IMR-90 (cell line): ENCODE measurements at regions not wholly inside any gene's neighbourhood (a gene's known extent, or its start where the extent isn't known, plus 50 kb on each side); places are given as distances from the start of the nearest gene placed in this dataset.

Experiments
- ATAC-seq: fragments of 200-7000 bp; cut with Tn5 transposase; 2 replicates; pipeline ENCODE4 v1.9.1; 2020; ENCODE audit warnings: low read depth, mild to moderate bottlenecking, moderate library complexity
- BruUV-seq: library from RNA; stranded (reverse); fragments of 400-500 nt; replicated peaks from 2 replicates; lab custom pipeline; 2021; lab: Mats Ljungman, UMichigan
- CTCF ChIA-PET: fragments of 300-600 bp; formaldehyde crosslinking; extraction: SDS; loops from one replicate; lab custom pipeline; 2021; ENCODE audit warnings: antibody characterized with exemption; lab: Yijun Ruan, JAX
- POLR2A ChIA-PET: fragments of 300-600 bp; sonication (Branson Sonifier 250); formaldehyde crosslinking; loops from one replicate; lab custom pipeline; 2022; ENCODE audit warnings: antibody characterized with exemption; ENCODE audit not compliant: unreplicated experiment; lab: Charles Lee
- DNase-seq: peaks from one replicate; pipeline ENCODE4 v3.0.0; 2013
- H2AFZ ChIP-seq: replicated peaks from 2 replicates; pipeline ENCODE3; 2013; ENCODE audit warnings: low read length, mild to moderate bottlenecking; ENCODE audit not compliant: poor library complexity
- H2AK5ac ChIP-seq: 2 replicates; pipeline ENCODE4 v1.6.1; 2013; ENCODE audit warnings: low read depth, low read length, inconsistent platforms
- H2AK9ac ChIP-seq: replicated peaks from 2 replicates; pipeline ENCODE3; 2013; ENCODE audit warnings: mild to moderate bottlenecking, low read depth, low read length, moderate library complexity; ENCODE audit not compliant: poor library complexity
- H2BK120ac ChIP-seq: 2 replicates; pipeline ENCODE4 v1.6.1; 2013; ENCODE audit warnings: low read depth, low read length, inconsistent platforms
- H2BK15ac ChIP-seq: 3 replicates; pipeline ENCODE4 v1.6.1; 2013; ENCODE audit warnings: low read depth, low read length, inconsistent platforms
- H2BK20ac ChIP-seq: 2 replicates; pipeline ENCODE4 v1.6.1; 2013; ENCODE audit warnings: low read depth, mild to moderate bottlenecking, inconsistent platforms, low read length, moderate library complexity
- H2BK5ac ChIP-seq: 2 replicates; pipeline ENCODE4 v1.6.1; 2013; ENCODE audit warnings: mild to moderate bottlenecking, low read depth, low read length, inconsistent platforms; ENCODE audit not compliant: poor library complexity, severe bottlenecking
- H3K14ac ChIP-seq: replicated peaks from 2 replicates; pipeline ENCODE4 v1.6.1; 2013; ENCODE audit warnings: low read depth, low read length, inconsistent platforms
- H3K18ac ChIP-seq: 2 replicates; pipeline ENCODE4 v1.6.1; 2013; ENCODE audit warnings: low read depth, low read length, control low read depth
- H3K23ac ChIP-seq: 2 replicates; pipeline ENCODE4 v1.6.1; 2013; ENCODE audit warnings: low read depth, low read length, inconsistent platforms
- H3K27ac ChIP-seq: 2 replicates; pipeline ENCODE4 v1.5.1; 2013; ENCODE audit warnings: mild to moderate bottlenecking, control low read depth, low read length; ENCODE audit not compliant: insufficient read depth
- H3K27me3 ChIP-seq: 2 replicates; pipeline ENCODE4 v1.6.1; 2013; ENCODE audit warnings: low read length; ENCODE audit not compliant: control insufficient read depth, insufficient read depth
- H3K36me3 ChIP-seq: 2 replicates; pipeline ENCODE4 v1.6.1; 2013; ENCODE audit warnings: low read length, mixed read lengths; ENCODE audit not compliant: control insufficient read depth, insufficient read depth
- H3K4ac ChIP-seq: 2 replicates; pipeline ENCODE4 v1.6.1; 2013; ENCODE audit warnings: low read depth, low read length, inconsistent platforms
- H3K4me1 ChIP-seq: 2 replicates; pipeline ENCODE4 v1.6.1; 2013; ENCODE audit warnings: low read length, mixed read lengths; ENCODE audit not compliant: control insufficient read depth, insufficient read depth
- H3K4me2 ChIP-seq: 2 replicates; pipeline ENCODE4 v1.6.1; 2013; ENCODE audit warnings: low read depth, mild to moderate bottlenecking, control low read depth, low read length, moderate library complexity
- H3K4me3 ChIP-seq: 2 replicates; pipeline ENCODE4 v1.5.1; 2013; ENCODE audit warnings: low read depth, mild to moderate bottlenecking, control low read depth, low read length, moderate library complexity; ENCODE audit not compliant: insufficient read depth
- H3K56ac ChIP-seq: 2 replicates; pipeline ENCODE4 v1.6.1; 2013; ENCODE audit warnings: low read length, inconsistent platforms; ENCODE audit not compliant: insufficient read depth; ENCODE audit errors: extremely low read depth
- H3K79me1 ChIP-seq, 2 experiments: 2 replicates each; pipeline ENCODE4 v1.6.1; 2013; ENCODE audit warnings: low read length in 2 of 2, inconsistent platforms in 1 of 2, low read depth in 1 of 2
- H3K9ac ChIP-seq: 2 replicates; pipeline ENCODE4 v1.6.1; 2013; ENCODE audit warnings: low read depth, low read length, control low read depth
- H3K9me1 ChIP-seq: 2 replicates; pipeline ENCODE4 v1.6.1; 2013; ENCODE audit warnings: low read length, inconsistent platforms; ENCODE audit not compliant: insufficient read depth
- H3K9me3 ChIP-seq: 2 replicates; pipeline ENCODE4 v1.6.1; 2013; ENCODE audit warnings: low read length; ENCODE audit not compliant: control insufficient read depth, insufficient read depth
- H4K20me1 ChIP-seq: 2 replicates; pipeline ENCODE4 v1.6.1; 2013; ENCODE audit warnings: low read length, inconsistent platforms; ENCODE audit not compliant: insufficient read depth
- H4K5ac ChIP-seq: 2 replicates; pipeline ENCODE4 v1.6.1; 2013; ENCODE audit warnings: mild to moderate bottlenecking, low read depth, low read length, control low read depth
- H4K8ac ChIP-seq, 2 experiments: 2 replicates each; pipeline ENCODE4 v1.6.1; 2013; ENCODE audit warnings: low read depth in 2 of 2, low read length in 2 of 2, control low read depth in 1 of 2, inconsistent platforms in 1 of 2
- H4K91ac ChIP-seq: 2 replicates; pipeline ENCODE4 v1.6.1; 2013; ENCODE audit warnings: low read depth, low read length, inconsistent platforms; ENCODE audit not compliant: insufficient read depth
- BHLHE40 ChIP-seq: fragments of 150-350 bp; IDR thresholded peaks from 2 replicates; pipeline ENCODE4 v1.6.1; 2016; ENCODE audit warnings: mild to moderate bottlenecking, low read depth, low read length
- CEBPB ChIP-seq: IDR thresholded peaks from 2 replicates; pipeline ENCODE4 v1.6.1; 2012; ENCODE audit warnings: low read depth, low read length, improper control_type of control experiment
- CHD1 ChIP-seq: IDR thresholded peaks from 2 replicates; pipeline ENCODE4 v1.6.1; 2012; ENCODE audit warnings: low read depth, low read length, improper control_type of control experiment
- CTCF ChIP-seq: conservative IDR thresholded peaks from 2 replicates; pipeline ENCODE4 v1.5.1; 2012; ENCODE audit warnings: mild to moderate bottlenecking, low read depth, low read length, improper control_type of control experiment
- ELK1 ChIP-seq: fragments of 150-350 bp; IDR thresholded peaks from 2 replicates; pipeline ENCODE4 v1.6.1; 2016; ENCODE audit warnings: low read depth, mild to moderate bottlenecking, low read length, moderate library complexity, borderline replicate concordance
- FOS ChIP-seq: fragments of 150-350 bp; IDR thresholded peaks from 2 replicates; pipeline ENCODE4 v1.6.1; 2016; ENCODE audit warnings: low read depth, low read length
- MAFK ChIP-seq: IDR thresholded peaks from 2 replicates; pipeline ENCODE4 v1.6.1; 2012; ENCODE audit warnings: low read depth, low read length, improper control_type of control experiment
- MAZ ChIP-seq: IDR thresholded peaks from 2 replicates; pipeline ENCODE4 v1.6.1; 2012; ENCODE audit warnings: low read depth, mild to moderate bottlenecking, low read length, improper control_type of control experiment, moderate library complexity, borderline replicate concordance
- MXI1 ChIP-seq: IDR thresholded peaks from 2 replicates; pipeline ENCODE4 v1.6.1; 2012; ENCODE audit warnings: low read depth, mild to moderate bottlenecking, low read length, moderate library complexity, borderline replicate concordance
- NFE2L2 ChIP-seq: fragments of 150-350 bp; IDR thresholded peaks from 2 replicates; pipeline ENCODE4 v1.6.1; 2016; ENCODE audit warnings: low read depth, mild to moderate bottlenecking, low read length
- POLR2A ChIP-seq: IDR thresholded peaks from 2 replicates; pipeline ENCODE4 v1.6.1; 2012; ENCODE audit warnings: mild to moderate bottlenecking, low read depth, low read length
- RAD21 ChIP-seq: IDR thresholded peaks from 2 replicates; pipeline ENCODE4 v1.6.1; 2012; ENCODE audit warnings: low read length, improper control_type of control experiment
- RCOR1 ChIP-seq: IDR thresholded peaks from 2 replicates; pipeline ENCODE4 v1.6.1; 2012; ENCODE audit warnings: mild to moderate bottlenecking, low read length, improper control_type of control experiment; ENCODE audit not compliant: insufficient replicate concordance
- RFX5 ChIP-seq: IDR thresholded peaks from 2 replicates; pipeline ENCODE4 v1.8.0; 2012; ENCODE audit warnings: low read depth, mild to moderate bottlenecking, low read length, moderate library complexity
- SMC3 ChIP-seq: fragments of 150-350 bp; IDR thresholded peaks from 2 replicates; pipeline ENCODE4 v1.6.1; 2016; ENCODE audit warnings: low read depth, mild to moderate bottlenecking, antibody characterized with exemption, low read length, moderate library complexity
- USF2 ChIP-seq: fragments of 150-350 bp; IDR thresholded peaks from 2 replicates; pipeline ENCODE4 v1.6.1; 2017; ENCODE audit warnings: mild to moderate bottlenecking, antibody characterized with exemption, low read length, low read depth
- WGBS, 2 experiments: methylation state at CpG; one replicate each; pipeline versions ENCODE4 v1.1.5 to v1.1.7; 2013; ENCODE audit warnings: missing lambda C conversion rate in 2 of 2; ENCODE audit not compliant: insufficient read length in 1 of 2; ENCODE audit errors: extremely low coverage in 2 of 2; 5-methylcytosine and 5-hydroxymethylcytosine counted together
- dilution Hi-C: fragments of 300-500 bp; cut with HindIII; formaldehyde crosslinking; loops from one replicate; pipeline ENCODE4 v1.14.3; 2018; ENCODE audit warnings: low sequenced_read_pairs; ENCODE audit not compliant: unreplicated experiment
- in situ Hi-C: fragments of 300-500 bp; cut with MboI; formaldehyde crosslinking; loops from 3 replicates; pipeline ENCODE4 v1.14.3; 2019; ENCODE audit warnings: low sequenced_read_pairs, inconsistent platforms, mixed read lengths
- intact Hi-C: fragments of 100-400 bp; cut with micrococcal nuclease; formaldehyde crosslinking; loops from 2 replicates; pipeline ENCODE4 v1.10.0; 2022

- Histone ChIP-seq H3K9me1 (no peaks in the 10 kb centered on the region), H3K4me2 (no peak overlapping the region), H2BK5ac (no peak overlapping the region), H3K79me1 (no peaks in the 10 kb centered on the region), H2AFZ (no peak overlapping the region), H4K91ac (no peak overlapping the region), H2AK9ac (no peak overlapping the region), H3K4me1 (no peaks in the 10 kb centered on the region), H4K8ac (no peak overlapping the region), H3K9me3 (no peaks in the 10 kb centered on the region), H3K14ac (no peak overlapping the region), H4K5ac (no peak overlapping the region), H3K27me3 (no peaks in the 10 kb centered on the region), H3K56ac (no peak overlapping the region), H2BK120ac (no peak overlapping the region), H4K20me1 (no peaks in the 10 kb centered on the region), H3K4ac (no peak overlapping the region), H3K18ac (no peak overlapping the region), H3K23ac (no peak overlapping the region), H3K9ac (no peak overlapping the region), H3K4me3 (no peak overlapping the region), H2BK20ac (no peak overlapping the region), H3K36me3 (no peaks in the 10 kb centered on the region), H3K27ac (no peak overlapping the region), H2AK5ac (no peak overlapping the region), H2BK15ac (no peak overlapping the region)
- dilution Hi-C loops (no loop called here), in situ Hi-C loops (no loop called here), intact Hi-C loops (no loop called here)
- CTCF ChIA-PET, result no interaction called here
- no CpG with 5 or more reads among the region's 4 CpGs for WGBS, 2 experiments
- BruUV-seq, result no TSS peak
- ATAC-seq (no peak), DNase-seq (no peak)
- POLR2A ChIA-PET, result no interaction called here
- TF ChIP-seq RFX5 (no peak), SMC3 (no peak), FOS (no peak), USF2 (no peak), MAFK (no peak), MXI1 (no peak), CTCF (no peak), ELK1 (no peak), CEBPB (no peak), RAD21 (no peak), CHD1 (no peak), NFE2L2 (no peak), MAZ (no peak), POLR2A (no peak), RCOR1 (no peak), BHLHE40 (no peak)
Measured at GRCh38 chr1:88150330-88150729, 533.7 kb upstream of the PKN2 start.
